ENCODE measurements at regions not wholly inside any gene's neighbourhood (a gene's known extent, or its start where the extent isn't known, plus 50 kb on each side); places are given as distances from the start of the nearest gene placed in this dataset.

- Mint-ChIP-seq H3K4me1 (ENCODE audit: low read depth) (no peaks in the 10 kb centered on the region), H3K27me3 (peaks cover 4% of the 10 kb centered on the region), H3K36me3 (ENCODE audit: low read depth) (no peaks in the 10 kb centered on the region), H3K9me3 (no peaks in the 10 kb centered on the region), H3K27ac (no peak overlapping the region), H3K4me3 (no peak overlapping the region)
- ChIA-PET POLR2A (no interaction called here), CTCF (interaction anchor here (1.2 kb wide), 1 partner anchor 9 kb away, joined by 3 read pairs; no protein-coding TSS in a partner anchor)
- ATAC-seq (no peak), DNase-seq (no peak)
- TF ChIP-seq CTCF (IDR thresholded peaks at IDR 0.05) = no peak
- intact Hi-C loops (cut with micrococcal nuclease) = no loop called here
Observed at GRCh38 chr13:100835695-100836094, 161.1 kb upstream of the TMTC4 start.

- Mint-ChIP-seq H3K4me1 (ENCODE audit: low read depth) (no peaks in the 10 kb centered on the region), H3K9me3 (no peaks in the 10 kb centered on the region), H3K27ac (no peak overlapping the region), H3K36me3 (ENCODE audit: low read depth) (no peaks in the 10 kb centered on the region), H3K4me3 (no peak overlapping the region), H3K27me3 (peaks cover 8% of the 10 kb centered on the region)
- ChIA-PET POLR2A (no interaction called here), CTCF (no interaction called here)
- ATAC-seq (no peak), DNase-seq (no peak)
- intact Hi-C loops (cut with micrococcal nuclease) = no loop called here
- TF ChIP-seq CTCF (IDR thresholded peaks at IDR 0.05) = no peak
Observed at GRCh38 chr13:100833427-100833826, 158.8 kb upstream of the TMTC4 start.

- DNase-seq (no peak), ATAC-seq (no peak)
- ChIA-PET POLR2A (no interaction called here), CTCF (no interaction called here)
- no peaks in the 10 kb centered on the region for H3K36me3 Mint-ChIP-seq (ENCODE audit: low read depth)
- no peaks in the 10 kb centered on the region for H3K9me3 Mint-ChIP-seq
- intact Hi-C loops (cut with micrococcal nuclease) = no loop called here
- H3K4me1 Mint-ChIP-seq (ENCODE audit: low read depth) = no peaks in the 10 kb centered on the region
- TF ChIP-seq CTCF (IDR thresholded peaks at IDR 0.05) = no peak
- H3K4me3 Mint-ChIP-seq = no peak overlapping the region
- peaks cover 8% of the 10 kb centered on the region for H3K27me3 Mint-ChIP-seq
- H3K27ac Mint-ChIP-seq = no peak overlapping the region
Observed at GRCh38 chr13:100828226-100828625, 153.6 kb upstream of the TMTC4 start.

GRCh38 chr13:100827489-100828176, 153.0 kb upstream of the TMTC4 start:
- Mint-ChIP-seq H3K4me3 (no peak overlapping the region), H3K4me1 (ENCODE audit: low read depth) (no peaks in the 10 kb centered on the region), H3K27ac (no peak overlapping the region), H3K27me3 (peaks cover 8% of the 10 kb centered on the region), H3K9me3 (no peaks in the 10 kb centered on the region), H3K36me3 (ENCODE audit: low read depth) (no peaks in the 10 kb centered on the region)
- ATAC-seq (no peak), DNase-seq (no peak)
- intact Hi-C loops (cut with micrococcal nuclease) = no loop called here
- ChIA-PET POLR2A (no interaction called here), CTCF (no interaction called here)
- no peak for TF ChIP-seq CTCF (IDR thresholded peaks at IDR 0.05)

GRCh38 chr13:100826441-100826840, 151.8 kb upstream of the TMTC4 start:
- Mint-ChIP-seq H3K36me3 (ENCODE audit: low read depth) (no peaks in the 10 kb centered on the region), H3K27ac (no peak overlapping the region), H3K27me3 (peaks cover 5% of the 10 kb centered on the region), H3K4me1 (ENCODE audit: low read depth) (no peaks in the 10 kb centered on the region), H3K4me3 (no peak overlapping the region), H3K9me3 (no peaks in the 10 kb centered on the region)
- ChIA-PET POLR2A (no interaction called here), CTCF (interaction anchor here (0.8 to 1.4 kb wide), 4 partner anchors 10 to 254 kb away, joined by 3 to 4 read pairs (median 3); no protein-coding TSS in a partner anchor)
- TF ChIP-seq CTCF (IDR thresholded peaks at IDR 0.05) = no peak
- intact Hi-C loops (cut with micrococcal nuclease) = no loop called here
- ATAC-seq (no peak), DNase-seq (no peak)

All from activated CD8-positive, alpha-beta T cell treated with anti-CD3 and anti-CD28 coated beads for 36 hours (primary cell).